Esophagus squamous epithelium (tissue), 4 donors: ENCODE measurements at regions not wholly inside any gene's neighbourhood (a gene's known extent, or its start where the extent isn't known, plus 50 kb on each side); places are given as distances from the start of the nearest gene placed in this dataset.

Source experiments
- POLR2A ChIP-seq, 4 donors: fragments of 450-650 bp; IDR thresholded peaks; one replicate each; pipeline ENCODE4 v1.6.1; 2017; ENCODE audit warnings: antibody characterized with exemption in 4 of 4, mild to moderate bottlenecking in 4 of 4, moderate library complexity in 3 of 4
- TF ChIP-seq, protein P1 (sequence below), 6 experiments: fragments of 450-650 bp in 4 of 6; fragments of 200-600 bp in 2 of 6; sonication (generic) in 2 of 6; IDR thresholded peaks; one replicate each; pipeline ENCODE4 v1.5.1; 2016 to 2019; ENCODE audit warnings: antibody characterized with exemption in 6 of 6, mild to moderate bottlenecking in 4 of 6, moderate library complexity in 4 of 6

DNA sequence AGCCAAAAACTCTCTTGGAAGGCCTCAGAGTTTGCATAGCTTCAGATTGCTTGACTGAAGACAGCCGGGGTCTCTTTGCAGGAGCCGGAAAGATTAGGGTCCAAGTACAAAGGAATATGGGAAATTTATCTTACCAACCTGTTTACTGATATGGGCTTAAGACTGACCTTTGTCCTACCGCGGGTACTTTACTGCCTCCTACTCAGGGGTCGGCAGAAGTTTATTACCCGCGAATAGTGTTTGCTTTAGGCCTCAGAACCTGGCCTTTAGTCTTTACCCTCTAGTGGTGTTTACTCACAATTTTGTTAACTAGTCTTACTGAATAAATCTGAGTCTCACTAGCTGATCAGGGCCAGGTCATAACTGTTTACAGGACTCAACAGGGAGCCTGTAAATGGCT, 765.4 kb upstream of the SPRY2 start:
- TF ChIP-seq, protein P1, sequence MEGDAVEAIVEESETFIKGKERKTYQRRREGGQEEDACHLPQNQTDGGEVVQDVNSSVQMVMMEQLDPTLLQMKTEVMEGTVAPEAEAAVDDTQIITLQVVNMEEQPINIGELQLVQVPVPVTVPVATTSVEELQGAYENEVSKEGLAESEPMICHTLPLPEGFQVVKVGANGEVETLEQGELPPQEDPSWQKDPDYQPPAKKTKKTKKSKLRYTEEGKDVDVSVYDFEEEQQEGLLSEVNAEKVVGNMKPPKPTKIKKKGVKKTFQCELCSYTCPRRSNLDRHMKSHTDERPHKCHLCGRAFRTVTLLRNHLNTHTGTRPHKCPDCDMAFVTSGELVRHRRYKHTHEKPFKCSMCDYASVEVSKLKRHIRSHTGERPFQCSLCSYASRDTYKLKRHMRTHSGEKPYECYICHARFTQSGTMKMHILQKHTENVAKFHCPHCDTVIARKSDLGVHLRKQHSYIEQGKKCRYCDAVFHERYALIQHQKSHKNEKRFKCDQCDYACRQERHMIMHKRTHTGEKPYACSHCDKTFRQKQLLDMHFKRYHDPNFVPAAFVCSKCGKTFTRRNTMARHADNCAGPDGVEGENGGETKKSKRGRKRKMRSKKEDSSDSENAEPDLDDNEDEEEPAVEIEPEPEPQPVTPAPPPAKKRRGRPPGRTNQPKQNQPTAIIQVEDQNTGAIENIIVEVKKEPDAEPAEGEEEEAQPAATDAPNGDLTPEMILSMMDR (IDR thresholded peaks at IDR 0.05) = no peak
- TF ChIP-seq POLR2A (IDR thresholded peaks at IDR 0.05) = no peak
